ENCODE measurements at regions not wholly inside any gene's neighbourhood (a gene's known extent, or its start where the extent isn't known, plus 50 kb on each side); places are given as distances from the start of the nearest gene placed in this dataset.
"Not testable (repeated sequence)": the region's sequence is repeated elsewhere in the genome, so short reads cannot be mapped to it uniquely, and the experiment has no call there.

DNA sequence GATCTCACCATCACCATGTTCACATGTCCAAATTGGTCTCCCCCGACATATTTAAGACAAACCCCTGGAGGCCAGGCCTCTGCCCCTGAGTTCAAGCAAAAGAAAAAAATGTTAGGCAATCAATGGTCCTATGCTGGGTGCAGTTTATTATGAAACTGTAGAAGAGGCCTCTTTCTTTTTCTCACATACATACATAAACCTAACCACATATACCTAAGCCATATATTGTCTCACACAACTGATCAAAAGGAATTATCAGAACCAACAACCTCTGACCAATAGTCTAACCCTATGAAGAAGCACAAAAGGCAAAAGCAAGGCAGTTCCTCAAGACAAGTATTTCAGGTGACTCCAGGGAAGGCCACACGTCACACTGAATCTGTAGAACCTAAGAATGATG is 49.9 kb downstream of the ILRUN start:
- ATAC-seq (no peak), DNase-seq (ENCODE audit: low spot score) (no peak)
- intact Hi-C loops (cut with DNase I): no loop called here

DNA sequence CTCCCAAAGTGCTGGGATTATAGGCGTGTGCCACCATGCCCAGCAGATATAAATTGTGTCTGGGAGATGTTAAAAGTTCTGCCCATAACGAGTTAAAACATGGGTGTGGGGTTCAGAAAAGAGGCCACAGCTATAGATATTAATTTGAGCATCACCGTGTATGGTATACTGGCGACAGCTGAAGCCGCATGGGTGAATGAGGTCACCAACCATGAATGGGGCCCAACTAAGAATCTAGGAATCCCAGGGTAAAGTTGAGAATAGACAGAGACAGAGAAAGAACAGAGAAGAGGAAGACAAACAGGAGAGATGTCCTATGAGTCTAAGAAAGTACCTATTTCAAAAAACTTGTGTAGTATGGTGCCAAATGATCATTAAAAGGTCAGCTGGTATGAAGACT is 50.9 kb downstream of the ILRUN start:
- intact Hi-C loops (cut with DNase I): no loop called here
- ATAC-seq (no peak), DNase-seq (ENCODE audit: low spot score) (no peak)

DNA sequence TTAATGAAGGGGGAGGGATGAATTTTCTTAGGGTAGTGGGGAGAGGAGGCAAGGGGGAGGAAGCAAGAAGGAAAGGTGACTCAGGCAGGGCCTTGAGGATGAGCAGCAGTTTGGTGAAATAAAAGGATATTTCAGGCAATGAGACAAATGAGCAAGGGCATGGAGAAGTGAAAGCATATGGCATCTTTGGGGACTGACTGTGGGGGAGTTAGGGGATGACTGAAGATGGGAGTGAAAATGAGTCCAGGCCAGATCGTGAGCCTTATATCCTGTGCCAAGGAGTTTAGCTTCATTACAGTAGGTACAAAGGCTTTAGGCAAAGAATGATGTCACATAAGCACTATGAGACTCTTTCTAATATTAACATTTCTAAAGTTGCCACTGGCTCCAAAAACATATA is 51.9 kb downstream of the ILRUN start:
- ATAC-seq: no peak
- intact Hi-C loops (cut with DNase I): no loop called here
- no peak for DNase-seq (ENCODE audit: low spot score)

DNA sequence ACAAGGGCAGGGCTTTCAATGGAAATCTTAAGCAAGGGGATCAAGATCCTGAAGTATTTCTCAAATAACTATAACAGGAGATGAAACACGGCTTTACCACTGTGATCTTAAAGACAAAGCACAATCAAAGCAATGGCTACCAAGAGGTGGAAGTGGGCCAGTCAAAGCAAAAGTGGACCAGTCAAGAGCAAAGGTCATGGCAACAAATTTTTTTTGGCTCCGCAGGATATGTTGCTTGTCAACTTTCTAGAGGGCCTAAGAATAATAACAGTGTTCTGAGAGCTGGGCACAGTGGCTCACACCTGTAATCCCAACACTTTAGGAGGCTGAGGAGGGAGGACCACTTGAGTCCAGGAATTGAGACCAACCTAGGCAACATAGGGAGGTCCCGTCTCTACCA is 54.1 kb downstream of the ILRUN start:
- ATAC-seq (no peak), DNase-seq (ENCODE audit: low spot score) (no peak)
- intact Hi-C loops (cut with DNase I): no loop called here

DNA sequence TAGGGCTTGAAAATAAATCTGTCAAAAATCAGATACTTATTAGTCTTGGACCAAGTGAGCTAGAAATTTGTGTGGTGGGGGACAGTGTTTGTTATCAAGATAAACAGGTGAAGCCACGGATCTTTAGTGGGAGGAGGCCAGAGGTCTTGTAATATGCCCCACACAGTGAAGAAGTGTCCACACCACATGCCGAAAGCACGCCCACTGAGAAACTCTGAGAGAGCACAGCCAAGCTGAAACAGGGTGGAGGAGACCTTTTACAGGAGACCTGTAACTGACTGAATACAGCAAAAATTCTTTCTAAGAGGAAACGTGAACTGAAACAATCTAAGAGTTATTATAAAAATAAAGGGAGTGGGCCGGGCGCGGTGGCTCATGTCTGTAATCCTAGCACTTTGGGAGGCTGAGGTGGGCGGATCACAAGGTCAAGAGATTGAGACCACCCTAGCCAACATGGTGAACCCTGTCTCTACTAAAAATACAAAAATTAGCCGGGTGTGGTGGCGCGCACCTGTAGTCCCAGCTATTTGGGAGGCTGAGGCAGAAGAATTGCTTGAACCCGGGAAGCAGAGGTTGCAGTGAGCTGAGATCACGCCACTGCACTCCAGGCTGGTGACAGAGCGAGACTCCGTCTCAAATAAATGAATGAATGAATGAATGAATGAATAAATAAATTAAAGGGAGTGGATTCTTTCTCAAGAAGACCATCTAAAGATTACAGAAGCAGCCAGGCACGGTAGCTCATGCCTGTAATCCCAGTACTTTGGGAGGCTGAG is 56.3 kb downstream of the ILRUN start:
- DNase-seq (ENCODE audit: low spot score); intact Hi-C loops (cut with DNase I); ATAC-seq: not testable (repeated sequence)

DNA sequence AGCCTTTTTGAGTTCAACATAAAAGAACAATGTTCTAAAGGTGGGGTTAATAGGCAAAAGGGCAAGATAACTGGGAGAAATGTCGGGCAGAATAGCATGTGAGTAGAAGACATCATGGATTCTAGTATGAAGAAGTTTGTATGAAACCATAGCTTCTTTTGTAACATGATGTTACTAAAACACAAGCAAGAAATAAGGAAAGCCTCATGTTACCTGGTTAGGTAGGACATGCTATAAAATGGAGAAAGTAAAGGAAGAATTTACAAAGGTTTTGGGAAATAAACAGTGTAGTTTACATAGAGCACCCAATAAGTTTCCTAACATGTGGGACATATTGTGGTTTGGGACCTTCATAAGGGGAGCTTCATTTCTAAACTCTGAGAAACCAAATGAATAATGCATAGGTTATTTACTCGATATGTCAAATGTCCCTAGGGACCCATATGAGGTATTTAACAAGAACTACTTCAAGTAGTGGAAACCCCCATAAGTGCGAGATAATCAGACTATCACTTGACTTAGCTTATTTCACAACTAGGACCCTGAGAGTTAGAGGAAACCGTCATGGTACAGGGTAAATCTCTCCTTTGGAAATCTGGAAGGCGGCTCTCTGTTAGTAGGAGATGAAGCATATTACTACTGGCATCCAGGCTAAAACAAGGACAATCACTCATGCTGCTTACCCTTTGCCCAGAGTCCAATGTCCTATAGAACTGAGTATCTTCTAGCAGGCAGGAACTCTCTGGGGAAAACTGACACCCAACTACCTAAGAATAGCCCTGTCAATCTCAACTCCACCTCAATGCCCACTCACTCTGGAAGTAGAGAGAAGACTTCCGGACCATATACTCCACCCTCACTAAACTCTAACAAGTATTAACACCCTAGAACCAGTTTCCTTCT is 57.5 kb downstream of the ILRUN start:
- DNase-seq (ENCODE audit: low spot score) (no peak), ATAC-seq (no peak)
- intact Hi-C loops (cut with DNase I): no loop called here

DNA sequence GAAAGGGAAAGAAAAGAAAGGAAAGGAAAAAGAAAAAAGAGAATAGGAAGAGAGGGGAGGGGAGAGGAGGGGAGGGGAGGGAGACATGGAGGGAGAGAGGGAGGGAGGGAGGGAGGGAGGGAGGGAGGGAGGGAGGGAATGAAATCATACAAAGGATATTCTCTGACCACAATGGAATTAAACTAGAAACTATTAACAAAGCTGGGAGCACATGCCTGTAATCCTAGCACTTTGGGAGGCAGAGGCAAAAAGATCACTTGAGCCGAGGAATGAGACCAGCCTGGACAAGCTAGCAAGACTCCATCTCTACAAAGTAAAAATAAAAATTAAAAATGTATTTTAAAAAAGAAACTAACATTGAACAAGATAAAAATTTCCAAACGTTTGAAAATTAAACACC is 62.8 kb downstream of the ILRUN start:
- ATAC-seq (no peak), DNase-seq (ENCODE audit: low spot score) (no peak)
- intact Hi-C loops (cut with DNase I): no loop called here

DNA sequence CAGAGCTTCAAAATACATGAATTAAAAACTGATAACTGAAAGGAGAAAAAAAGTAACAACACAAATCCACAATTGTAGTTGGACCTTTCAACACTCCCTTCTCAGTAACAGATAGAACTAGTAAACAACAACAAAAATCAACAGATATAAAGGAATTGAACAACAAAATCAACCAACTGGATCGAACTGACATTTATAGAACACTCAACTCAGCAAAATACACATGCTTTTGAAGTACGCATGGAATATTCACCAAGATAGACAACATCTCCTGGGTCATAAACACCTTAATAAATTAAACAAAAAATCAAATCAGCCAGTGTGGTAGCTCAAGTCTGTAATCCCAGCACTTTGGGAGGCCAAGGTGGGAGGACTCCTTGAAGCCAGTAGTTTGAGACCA is 63.3 kb downstream of the ILRUN start:
- DNase-seq (ENCODE audit: low spot score) (no peak), ATAC-seq (no peak)
- intact Hi-C loops (cut with DNase I): no loop called here

DNA sequence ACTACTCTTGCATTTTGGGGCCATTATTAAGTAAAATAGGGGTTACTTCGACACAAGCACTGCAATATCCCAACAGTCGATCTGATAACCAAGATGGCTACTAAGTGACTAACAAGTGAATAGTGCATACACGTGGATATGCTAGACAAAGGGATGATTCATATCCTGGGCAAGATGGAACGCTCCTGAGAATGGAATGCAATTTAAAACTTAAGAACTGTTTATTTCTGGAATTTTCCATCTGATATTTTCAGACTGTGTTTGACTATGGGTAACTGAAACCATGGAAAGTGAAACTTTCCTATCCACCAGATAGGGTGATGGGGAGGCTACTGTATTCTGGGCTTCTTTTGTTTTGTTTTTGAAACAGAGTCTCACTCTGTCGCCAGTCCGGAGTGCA is 66.5 kb downstream of the ILRUN start:
- intact Hi-C loops (cut with DNase I): no loop called here
- DNase-seq (ENCODE audit: low spot score) (no peak), ATAC-seq (no peak)

DNA sequence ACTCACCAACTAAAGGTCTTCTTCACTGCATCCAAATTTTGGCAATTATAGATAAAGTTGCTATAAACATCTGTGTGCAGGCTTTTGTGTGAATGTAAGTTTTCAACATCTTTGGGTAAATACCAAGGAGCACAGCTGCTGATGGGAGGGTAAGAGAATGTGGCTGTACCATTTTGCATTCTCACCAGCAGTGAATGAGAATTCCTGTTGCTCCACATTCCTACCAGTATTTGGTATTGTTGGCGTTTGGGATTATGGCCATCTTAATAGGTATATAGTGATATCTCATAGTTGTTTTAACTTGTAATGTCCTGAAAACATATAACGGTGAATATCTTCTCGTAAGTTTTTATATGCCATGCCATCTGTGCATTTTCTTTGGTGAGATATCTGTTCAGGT is 69.3 kb downstream of the ILRUN start:
- DNase-seq (ENCODE audit: low spot score): no peak
- intact Hi-C loops (cut with DNase I): no loop called here
- ATAC-seq: no peak

DNA sequence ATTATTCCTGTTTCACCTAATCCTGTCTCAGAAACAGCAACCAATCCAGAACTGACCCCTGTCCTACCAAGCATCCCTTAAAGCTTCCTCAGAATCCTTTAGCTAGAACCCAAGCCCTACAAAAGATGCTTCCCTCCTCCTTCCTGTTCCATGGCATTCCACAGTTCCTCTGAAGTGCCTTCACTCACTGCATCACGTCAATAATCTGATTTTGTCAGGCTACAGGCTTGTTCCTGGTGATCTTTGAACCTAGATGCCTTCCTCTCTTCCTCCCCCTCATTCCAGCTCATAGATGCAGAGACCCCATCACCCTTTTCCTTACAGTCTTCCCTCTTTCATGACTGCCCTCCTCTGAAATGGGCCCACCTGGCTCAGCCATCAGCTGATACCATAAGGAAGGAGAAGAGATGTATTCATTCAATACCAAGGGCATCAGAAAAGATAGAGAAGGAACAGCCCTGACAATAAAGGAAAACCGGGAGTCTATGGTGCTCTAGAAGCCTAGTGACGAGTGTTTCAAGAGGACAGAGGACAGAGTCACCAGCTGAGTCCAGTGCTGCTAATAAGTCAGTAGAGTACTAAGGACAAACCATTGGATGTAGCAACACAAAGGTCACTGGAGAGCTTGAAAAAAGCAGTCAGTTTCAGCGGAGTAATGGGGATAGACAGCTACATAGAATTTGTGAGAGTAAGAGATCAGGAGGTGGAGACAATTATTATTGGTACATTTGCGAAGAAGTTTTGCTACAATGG is 62.5 kb upstream of the SPDEF start:
- DNase-seq (ENCODE audit: low spot score): no peak
- intact Hi-C loops (cut with DNase I): no loop called here
- no peak for ATAC-seq

DNA sequence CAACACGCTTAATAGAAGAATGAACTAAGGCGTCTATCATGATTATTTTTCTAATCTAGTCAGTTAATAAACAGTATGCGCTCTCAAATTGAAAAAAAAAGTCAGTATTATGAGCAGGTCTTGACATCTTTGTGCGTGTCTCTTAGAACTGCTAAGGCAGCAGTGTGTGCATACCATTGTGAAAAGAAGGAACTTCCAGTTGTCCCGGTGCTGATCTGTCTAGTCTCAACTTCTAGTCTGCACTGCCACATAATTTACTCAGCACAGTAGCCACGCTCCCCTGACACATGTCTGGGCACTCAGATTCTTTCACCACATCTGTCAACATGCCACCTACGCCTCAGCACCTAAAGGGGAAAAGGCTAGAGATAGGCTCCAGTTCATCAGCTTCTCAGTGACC is 61.1 kb upstream of the SPDEF start:
- no peak for ATAC-seq
- intact Hi-C loops (cut with DNase I): no loop called here
- no peak for DNase-seq (ENCODE audit: low spot score)

DNA sequence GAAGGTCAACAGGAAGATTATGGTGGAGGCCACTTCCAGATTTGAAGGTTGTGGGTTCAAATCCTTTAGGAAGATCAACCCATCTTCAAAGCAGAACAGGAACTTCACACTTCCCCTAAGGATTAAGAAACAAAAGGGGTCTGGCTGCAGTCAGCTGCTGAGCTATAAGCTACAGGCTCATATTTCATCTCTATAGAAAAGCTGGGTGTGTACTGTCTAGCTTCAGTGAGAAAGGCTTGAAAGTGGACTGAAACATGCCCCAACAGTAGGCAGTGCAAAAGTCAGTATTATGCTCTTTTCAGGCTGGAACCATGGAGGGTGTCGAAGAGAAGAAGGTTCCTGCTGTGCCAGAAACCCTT is 60.1 kb upstream of the SPDEF start:
- intact Hi-C loops (cut with DNase I): no loop called here
- DNase-seq (ENCODE audit: low spot score) (no peak), ATAC-seq (no peak)

DNA sequence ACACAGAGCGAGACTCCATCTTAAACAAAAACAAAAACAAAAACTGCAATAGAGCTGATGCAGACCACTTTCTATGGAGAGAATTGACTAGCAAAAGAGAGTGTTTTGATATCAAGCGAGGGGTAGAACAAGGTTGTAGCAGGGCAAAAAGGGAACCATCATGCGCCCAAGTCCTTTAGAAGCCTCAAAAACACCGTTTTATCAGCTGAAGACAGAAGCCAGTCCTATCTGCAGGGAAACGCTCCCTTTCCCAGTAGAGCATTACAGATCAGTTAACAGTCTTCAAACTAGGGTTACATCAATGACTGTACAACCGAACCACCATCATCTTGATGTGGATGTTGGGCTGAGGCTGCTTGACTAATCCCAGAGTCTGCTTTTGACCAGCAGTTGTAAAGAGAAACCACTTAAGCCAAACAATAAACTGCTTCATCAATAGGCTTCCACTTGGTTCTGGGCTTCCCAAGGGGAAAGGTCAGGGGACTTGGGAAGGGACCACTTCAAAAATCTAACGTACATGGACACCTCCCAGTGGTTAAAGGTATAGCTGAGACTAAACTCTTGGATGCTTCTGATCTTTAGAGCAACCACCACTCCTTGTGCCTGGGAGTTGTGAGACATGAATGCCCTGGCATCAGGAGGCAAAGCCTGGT is 59.6 kb upstream of the SPDEF start:
- intact Hi-C loops (cut with DNase I): no loop called here
- DNase-seq (ENCODE audit: low spot score) (no peak), ATAC-seq (no peak)

DNA sequence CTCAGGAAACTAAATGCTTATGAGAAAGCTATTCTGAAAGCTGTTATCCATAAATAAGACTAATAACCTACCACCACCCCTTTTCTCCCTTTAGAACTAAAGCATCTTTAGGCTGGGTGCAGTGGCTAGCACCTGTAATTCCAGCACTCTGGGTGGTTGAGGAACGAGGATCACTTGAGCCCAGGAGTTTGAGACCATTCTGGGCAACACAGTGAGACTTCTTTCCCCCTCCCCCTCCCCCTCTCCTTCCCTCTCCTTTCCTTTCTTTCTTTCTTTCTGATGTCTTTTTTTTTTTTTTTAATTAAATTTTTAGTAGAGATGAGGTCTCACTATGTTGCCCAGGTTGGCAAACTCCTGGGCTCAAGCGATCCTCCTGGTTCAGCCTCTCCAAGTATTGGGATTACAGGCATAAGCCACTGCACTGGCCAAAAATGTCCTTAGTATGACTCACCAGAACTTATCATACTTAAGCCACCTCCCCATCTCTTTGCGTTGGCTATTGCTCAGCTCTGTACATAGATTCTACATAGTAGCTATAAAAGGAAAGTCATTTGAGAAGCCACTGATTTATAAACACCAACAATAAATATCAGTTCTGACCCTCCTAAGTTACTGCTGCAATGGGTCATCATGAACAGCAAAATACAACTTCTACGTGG is 54.8 kb upstream of the SPDEF start:
- no peak for DNase-seq (ENCODE audit: low spot score)
- intact Hi-C loops (cut with DNase I): no loop called here
- ATAC-seq: no peak

DNA sequence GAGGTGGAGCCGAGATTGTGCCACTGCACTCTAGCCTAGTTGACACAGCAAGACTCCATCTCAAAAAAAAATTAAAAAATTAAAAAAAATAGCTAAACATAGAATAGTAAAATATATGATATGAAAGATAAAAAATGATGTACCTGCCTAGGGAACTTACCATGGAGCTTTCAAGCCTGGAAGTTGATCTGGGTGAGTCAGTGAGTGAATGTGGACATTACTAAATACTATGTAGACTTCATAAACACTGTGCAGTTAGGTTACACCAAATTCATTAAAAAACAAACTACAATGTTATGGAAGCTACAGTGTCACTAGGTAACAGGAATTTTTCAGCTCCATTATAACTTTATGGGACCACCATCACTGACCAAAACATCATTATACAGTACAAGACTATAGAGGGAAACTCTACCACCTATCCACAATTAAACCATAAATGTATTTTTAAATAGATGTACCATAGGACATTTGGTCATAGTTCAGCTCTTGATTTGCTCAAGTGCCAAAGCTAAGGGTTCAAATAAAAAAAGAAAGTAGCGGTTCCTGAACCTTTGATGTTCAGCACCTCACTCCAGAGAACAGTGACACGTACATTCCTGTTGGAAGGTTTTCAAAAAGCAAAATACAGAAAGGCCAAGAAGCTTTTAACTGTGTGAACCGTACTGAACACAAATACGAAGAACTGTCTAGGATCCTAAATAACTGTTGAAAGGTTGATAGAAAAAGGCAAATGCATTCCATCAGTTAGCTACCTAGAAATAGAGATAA is 52.4 kb upstream of the SPDEF start:
- intact Hi-C loops (cut with DNase I): loop anchor here (10.0 kb wide), 1 partner anchor 144 kb away; the partner anchor contains the start of gene PACSIN1
- no peak for DNase-seq (ENCODE audit: low spot score)
- ATAC-seq: no peak

DNA sequence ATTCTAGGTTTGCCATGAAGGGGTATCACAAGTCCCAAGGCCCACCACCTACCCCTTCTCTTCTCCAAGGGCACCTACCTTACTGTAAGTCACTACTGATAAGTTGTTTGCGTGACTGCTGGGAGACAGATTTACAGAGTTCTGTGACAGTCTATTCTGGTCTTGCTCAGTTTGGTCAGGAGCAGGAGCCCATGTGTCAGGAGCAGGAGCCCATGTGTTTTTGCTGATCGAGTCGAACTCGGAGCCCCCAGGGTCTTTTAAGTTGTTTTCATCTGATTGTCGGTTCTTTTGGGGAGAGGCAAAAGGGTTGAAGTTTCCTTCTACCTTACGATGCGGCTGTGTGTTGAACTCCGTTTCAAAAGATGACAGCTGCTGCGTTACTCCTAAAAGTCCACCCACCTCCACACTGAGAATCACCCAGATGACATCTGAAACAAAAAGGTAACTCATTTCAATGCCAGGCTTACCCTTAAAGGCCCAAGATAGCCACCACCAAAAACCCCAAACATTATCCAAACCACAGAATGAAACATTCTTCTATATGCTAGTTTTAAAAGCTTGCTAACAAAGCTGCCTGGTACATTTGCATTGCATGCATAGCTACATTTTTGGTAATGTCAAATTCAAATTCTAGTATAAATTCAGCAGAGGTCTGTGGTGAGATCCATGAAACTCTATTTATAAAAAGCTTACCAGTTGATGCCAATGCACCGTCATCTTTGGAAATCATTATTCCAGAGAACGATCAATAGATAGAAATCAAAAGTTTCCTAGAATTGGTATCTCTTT is 50.5 kb upstream of the SPDEF start:
- intact Hi-C loops (cut with DNase I): loop anchor here (10.0 kb wide), 1 partner anchor 142 kb away; the partner anchor contains the start of gene PACSIN1
- ATAC-seq (no peak), DNase-seq (ENCODE audit: low spot score) (no peak)
